Astrocyte (in vitro differentiated cells and primary cell): ENCODE measurements at regions not wholly inside any gene's neighbourhood (a gene's known extent, or its start where the extent isn't known, plus 50 kb on each side); places are given as distances from the start of the nearest gene placed in this dataset.
A peak's percentile ranks its signal among the peaks of the same experiment; 100 is the strongest.

Source experiments
- DNase-seq: peaks from one replicate; pipeline ENCODE4 v3.0.0-alpha.2; 2010; ENCODE audit warnings: low read depth
- FAIRE-seq: peaks from 2 replicates; lab custom pipeline; 2011; peaks lifted over from hg19 to GRCh38; lab: Jason Lieb, UNC
- H2AFZ ChIP-seq: 2 replicates; pipeline ENCODE4 v1.6.0; 2012; ENCODE audit warnings: low read depth, low read length, inconsistent platforms
- H3K27ac ChIP-seq: 2 replicates; pipeline ENCODE4 v1.5.1; 2011; ENCODE audit warnings: low read depth, low read length, inconsistent platforms
- H3K27me3 ChIP-seq: 2 replicates; pipeline ENCODE4 v1.6.0; 2011; ENCODE audit warnings: low read length, inconsistent platforms; ENCODE audit not compliant: insufficient read depth
- H3K36me3 ChIP-seq: 2 replicates; pipeline ENCODE4 v1.5.1; 2011; ENCODE audit warnings: low read length, inconsistent platforms; ENCODE audit not compliant: insufficient read depth
- H3K4me1 ChIP-seq: 2 replicates; pipeline ENCODE4 v1.5.1; 2011; ENCODE audit warnings: low read length, inconsistent platforms; ENCODE audit not compliant: insufficient read depth
- H3K4me2 ChIP-seq: 2 replicates; pipeline ENCODE4 v1.6.0; 2012; ENCODE audit warnings: low read length, inconsistent platforms
- H3K4me3 ChIP-seq: 2 replicates; pipeline ENCODE4 v1.5.1; 2011; ENCODE audit warnings: low read depth, mild to moderate bottlenecking, low read length, inconsistent platforms; ENCODE audit not compliant: insufficient read depth
- H3K79me2 ChIP-seq: 2 replicates; pipeline ENCODE4 v1.6.0; 2012; ENCODE audit warnings: mild to moderate bottlenecking, low read length, inconsistent platforms; ENCODE audit not compliant: insufficient read depth
- H3K9ac ChIP-seq: 2 replicates; pipeline ENCODE4 v1.6.0; 2012; ENCODE audit warnings: mild to moderate bottlenecking, low read length, inconsistent platforms
- H3K9me3 ChIP-seq: 2 replicates; pipeline ENCODE4 v1.5.1; 2012; ENCODE audit warnings: low read depth, mild to moderate bottlenecking, low read length, inconsistent platforms; ENCODE audit not compliant: insufficient read depth
- H4K20me1 ChIP-seq: 2 replicates; pipeline ENCODE4 v1.6.0; 2012; ENCODE audit warnings: low read length, inconsistent platforms; ENCODE audit not compliant: insufficient read depth
- H3K27ac Mint-ChIP-seq: one replicate; pipeline ENCODE4 v1.8.0; 2021; ENCODE audit warnings: mild to moderate bottlenecking, mixed read lengths; ENCODE audit not compliant: unreplicated experiment
- H3K27me3 Mint-ChIP-seq: one replicate; pipeline ENCODE4 v1.8.0; 2021; ENCODE audit warnings: low read depth, mixed read lengths; ENCODE audit not compliant: unreplicated experiment
- H3K36me3 Mint-ChIP-seq: one replicate; pipeline ENCODE4 v1.8.0; 2021; ENCODE audit warnings: low read depth, mixed read lengths; ENCODE audit not compliant: unreplicated experiment
- H3K4me1 Mint-ChIP-seq: one replicate; pipeline ENCODE4 v1.8.0; 2021; ENCODE audit warnings: low read depth, mixed read lengths; ENCODE audit not compliant: unreplicated experiment
- H3K4me3 Mint-ChIP-seq: one replicate; pipeline ENCODE4 v1.8.0; 2021; ENCODE audit warnings: mild to moderate bottlenecking, moderate library complexity, mixed read lengths; ENCODE audit not compliant: unreplicated experiment
- H3K9me3 Mint-ChIP-seq: one replicate; pipeline ENCODE4 v1.8.0; 2021; ENCODE audit warnings: mild to moderate bottlenecking, mixed read lengths; ENCODE audit not compliant: unreplicated experiment
- EZH2 ChIP-seq: IDR thresholded peaks from 2 replicates; pipeline ENCODE4 v1.6.1; 2012; ENCODE audit warnings: mild to moderate bottlenecking, low read length, inconsistent platforms; ENCODE audit not compliant: insufficient read depth
- TF ChIP-seq, protein P1 (sequence below): IDR thresholded peaks from 2 replicates; pipeline ENCODE4 v1.5.1; 2011; ENCODE audit warnings: low read depth, mild to moderate bottlenecking, inconsistent platforms, low read length, moderate library complexity; ENCODE audit not compliant: insufficient read depth

DNA sequence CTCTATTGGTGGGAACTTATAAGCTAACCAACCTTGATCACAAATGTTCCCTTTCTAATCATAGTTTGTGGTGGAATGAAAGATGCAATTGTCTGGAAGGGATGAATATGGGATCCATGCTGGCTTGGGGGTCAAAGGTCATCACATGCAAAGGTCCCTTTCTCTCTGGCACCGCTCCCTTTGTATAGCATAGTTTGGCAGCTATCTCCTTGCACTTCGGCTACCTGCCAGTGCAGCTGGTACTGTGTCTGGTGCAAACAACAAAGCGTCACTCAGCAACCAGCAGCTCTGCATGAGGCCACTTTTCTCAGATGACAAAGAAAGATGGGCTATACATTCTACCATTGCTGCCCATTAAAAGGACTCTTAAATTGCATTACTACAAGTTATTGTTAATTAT is 188.2 kb upstream of the NFIA start:
- no peaks in the 10 kb centered on the region for H3K27me3 Mint-ChIP-seq
- H3K9me3 Mint-ChIP-seq: no peaks in the 10 kb centered on the region
- H3K27ac Mint-ChIP-seq: peak overlapping the region; percentile 21
- no peaks in the 10 kb centered on the region for H3K36me3 Mint-ChIP-seq
- peaks cover 8% of the 10 kb centered on the region for H3K4me1 ChIP-seq
- TF ChIP-seq EZH2: no peak
- TF ChIP-seq, protein P1, sequence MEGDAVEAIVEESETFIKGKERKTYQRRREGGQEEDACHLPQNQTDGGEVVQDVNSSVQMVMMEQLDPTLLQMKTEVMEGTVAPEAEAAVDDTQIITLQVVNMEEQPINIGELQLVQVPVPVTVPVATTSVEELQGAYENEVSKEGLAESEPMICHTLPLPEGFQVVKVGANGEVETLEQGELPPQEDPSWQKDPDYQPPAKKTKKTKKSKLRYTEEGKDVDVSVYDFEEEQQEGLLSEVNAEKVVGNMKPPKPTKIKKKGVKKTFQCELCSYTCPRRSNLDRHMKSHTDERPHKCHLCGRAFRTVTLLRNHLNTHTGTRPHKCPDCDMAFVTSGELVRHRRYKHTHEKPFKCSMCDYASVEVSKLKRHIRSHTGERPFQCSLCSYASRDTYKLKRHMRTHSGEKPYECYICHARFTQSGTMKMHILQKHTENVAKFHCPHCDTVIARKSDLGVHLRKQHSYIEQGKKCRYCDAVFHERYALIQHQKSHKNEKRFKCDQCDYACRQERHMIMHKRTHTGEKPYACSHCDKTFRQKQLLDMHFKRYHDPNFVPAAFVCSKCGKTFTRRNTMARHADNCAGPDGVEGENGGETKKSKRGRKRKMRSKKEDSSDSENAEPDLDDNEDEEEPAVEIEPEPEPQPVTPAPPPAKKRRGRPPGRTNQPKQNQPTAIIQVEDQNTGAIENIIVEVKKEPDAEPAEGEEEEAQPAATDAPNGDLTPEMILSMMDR: no peak
- no peaks in the 10 kb centered on the region for H3K79me2 ChIP-seq
- H2AFZ ChIP-seq: no peak overlapping the region
- no peak overlapping the region for H3K27ac ChIP-seq
- FAIRE-seq (no peak), DNase-seq (no peak)
- peaks cover 6% of the 10 kb centered on the region for H3K27me3 ChIP-seq
- H3K9me3 ChIP-seq: no peaks in the 10 kb centered on the region
- no peak overlapping the region for H3K4me2 ChIP-seq
- no peaks in the 10 kb centered on the region for H3K36me3 ChIP-seq
- H3K4me3 ChIP-seq: no peak overlapping the region
- no peak overlapping the region for H3K4me3 Mint-ChIP-seq
- H3K4me1 Mint-ChIP-seq: peaks cover 9% of the 10 kb centered on the region
- no peak overlapping the region for H3K9ac ChIP-seq
- H4K20me1 ChIP-seq: no peaks in the 10 kb centered on the region

DNA sequence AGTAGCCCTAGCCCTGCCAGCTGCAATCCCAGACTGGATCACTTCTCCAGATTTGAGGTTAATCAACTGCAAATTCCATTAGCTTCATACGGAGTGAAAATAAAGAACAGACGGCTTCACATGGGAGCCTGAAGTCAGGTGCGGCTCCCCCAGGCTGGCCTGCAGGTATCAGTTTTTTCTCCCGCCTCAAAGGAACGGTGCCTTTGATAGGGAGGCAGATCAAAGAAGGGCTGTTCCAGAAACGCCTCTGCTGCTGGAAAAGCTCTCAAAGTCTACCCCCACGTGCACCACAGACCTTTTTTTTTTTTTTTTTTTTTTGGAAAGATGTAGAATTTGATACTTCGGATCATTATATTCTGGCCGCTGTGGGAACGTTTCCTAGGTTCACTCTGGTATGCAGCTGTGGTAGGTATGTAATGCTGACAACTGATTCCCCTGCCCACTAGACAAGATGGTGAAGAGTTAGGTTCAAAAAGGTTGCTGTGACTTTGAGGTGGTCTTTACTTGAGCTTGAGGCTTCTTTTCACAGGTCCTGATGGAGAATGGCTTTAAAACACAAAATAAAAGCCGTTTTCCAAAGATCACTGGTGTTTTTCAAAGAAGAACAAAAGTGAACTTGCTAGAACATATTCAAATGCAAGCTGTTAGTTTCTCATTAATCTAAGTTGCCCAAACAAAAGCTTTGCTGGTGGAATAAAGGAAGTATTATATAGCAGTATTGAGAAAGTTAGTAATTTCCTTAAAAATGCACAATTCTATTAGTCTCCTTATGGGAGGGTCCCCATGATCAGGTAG is 189.0 kb upstream of the NFIA start:
- TF ChIP-seq, protein P1: no peak
- TF ChIP-seq EZH2: no peak
- Histone ChIP-seq H3K36me3 (no peaks in the 10 kb centered on the region), H3K9me3 (no peaks in the 10 kb centered on the region), H3K27me3 (peaks cover 6% of the 10 kb centered on the region), H3K9ac (no peak overlapping the region), H3K79me2 (no peaks in the 10 kb centered on the region), H3K4me1 (peaks cover 8% of the 10 kb centered on the region), H2AFZ (no peak overlapping the region), H4K20me1 (no peaks in the 10 kb centered on the region), H3K4me2 (no peak overlapping the region), H3K4me3 (no peak overlapping the region), H3K27ac (no peak overlapping the region)
- no peaks in the 10 kb centered on the region for H3K27me3 Mint-ChIP-seq
- no peaks in the 10 kb centered on the region for H3K9me3 Mint-ChIP-seq
- H3K36me3 Mint-ChIP-seq: no peaks in the 10 kb centered on the region
- DNase-seq (no peak), FAIRE-seq (no peak)
- H3K27ac Mint-ChIP-seq: no peak overlapping the region
- no peak overlapping the region for H3K4me3 Mint-ChIP-seq
- H3K4me1 Mint-ChIP-seq: peaks cover 9% of the 10 kb centered on the region

DNA sequence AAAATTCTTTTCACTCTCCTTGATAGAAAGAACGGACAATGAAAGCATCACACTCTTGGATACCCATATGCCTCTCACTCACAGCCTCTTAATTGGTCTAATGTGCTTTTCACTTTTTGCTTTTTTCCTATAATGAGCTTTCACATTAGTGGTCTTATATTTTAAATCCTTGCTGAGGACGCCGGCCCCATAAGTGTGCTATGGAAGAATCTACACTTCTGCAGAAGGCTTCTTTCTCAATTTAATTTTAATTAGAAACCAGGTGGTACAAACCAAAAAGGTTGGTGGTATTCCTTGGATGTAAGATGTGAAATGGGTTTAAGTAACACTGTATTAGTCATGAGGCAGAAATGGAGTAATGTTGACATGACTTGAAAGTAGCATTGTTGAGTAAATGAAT is 190.6 kb upstream of the NFIA start:
- Histone ChIP-seq H3K9me3 (no peaks in the 10 kb centered on the region), H3K4me2 (no peak overlapping the region), H3K4me1 (peaks cover 8% of the 10 kb centered on the region), H3K9ac (no peak overlapping the region), H3K27ac (no peak overlapping the region), H4K20me1 (no peaks in the 10 kb centered on the region), H2AFZ (no peak overlapping the region), H3K27me3 (peaks cover 9% of the 10 kb centered on the region), H3K36me3 (no peaks in the 10 kb centered on the region), H3K4me3 (no peak overlapping the region), H3K79me2 (no peaks in the 10 kb centered on the region)
- FAIRE-seq: no peak
- H3K27ac Mint-ChIP-seq: no peak overlapping the region
- H3K9me3 Mint-ChIP-seq: no peaks in the 10 kb centered on the region
- peaks cover 12% of the 10 kb centered on the region for H3K4me1 Mint-ChIP-seq
- no peak overlapping the region for H3K4me3 Mint-ChIP-seq
- no peaks in the 10 kb centered on the region for H3K36me3 Mint-ChIP-seq
- TF ChIP-seq, protein P1: no peak
- no peak for TF ChIP-seq EZH2
- H3K27me3 Mint-ChIP-seq: peaks cover 4% of the 10 kb centered on the region
- no peak for DNase-seq
